HL-60/S4 (cell line): ENCODE measurements at regions not wholly inside any gene's neighbourhood (a gene's known extent, or its start where the extent isn't known, plus 50 kb on each side); places are given as distances from the start of the nearest gene placed in this dataset.
"Not testable (repeated sequence)": the region's sequence is repeated elsewhere in the genome, so short reads cannot be mapped to it uniquely, and the experiment has no call there.

ENCODE experiments used
- in situ Hi-C: fragments of 300-500 bp; cut with MboI; formaldehyde crosslinking; loops from 2 replicates; pipeline ENCODE4 v1.14.3; 2022; ENCODE audit warnings: low sequenced_read_pairs

GRCh38 chr15:88994286-88994685 is 81.1 kb upstream of the MFGE8 start:
- in situ Hi-C loops = no loop called here

- in situ Hi-C loops = no loop called here
These were observed 82.3 kb upstream of the MFGE8 start for GRCh38 chr15:88995449-88995848.

- in situ Hi-C loops = no loop called here
These were observed 84.4 kb upstream of the MFGE8 start for GRCh38 chr15:88997531-88997930.

DNA sequence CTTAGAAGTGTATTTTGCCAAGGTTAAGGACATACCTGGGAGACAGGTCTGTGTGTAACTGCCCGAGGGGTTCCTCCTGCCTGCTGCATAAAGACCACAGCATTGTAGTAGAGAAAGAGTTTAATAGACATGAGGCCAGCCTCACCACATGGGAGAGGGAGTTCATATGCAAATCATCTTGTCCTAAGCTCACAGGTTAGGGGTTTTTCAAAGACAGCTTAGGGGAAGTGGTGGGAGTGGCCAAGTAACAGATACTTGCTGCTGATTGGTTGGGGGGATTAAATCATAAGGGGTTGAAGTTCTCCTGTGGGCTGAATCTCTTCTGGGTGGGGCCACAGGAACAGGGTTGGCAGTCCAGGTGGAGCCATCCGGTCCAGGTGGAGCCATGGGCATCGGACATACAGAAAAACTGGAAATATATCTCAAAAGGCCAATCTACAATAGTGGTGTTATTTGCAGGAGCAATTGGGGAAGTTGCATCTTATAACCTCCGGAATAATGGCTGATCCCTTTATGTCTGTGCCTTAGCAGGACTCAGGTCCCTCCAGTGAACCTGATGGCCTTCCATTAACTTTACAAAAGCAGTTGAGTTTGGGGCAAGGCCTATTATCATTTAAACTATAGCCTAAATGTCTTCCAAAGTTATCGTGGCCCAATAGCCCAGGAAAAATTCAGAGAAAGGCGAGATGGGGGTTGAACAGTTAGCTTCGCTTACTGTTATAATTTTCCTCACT is 86.0 kb upstream of the MFGE8 start:
- in situ Hi-C loops = no loop called here

DNA sequence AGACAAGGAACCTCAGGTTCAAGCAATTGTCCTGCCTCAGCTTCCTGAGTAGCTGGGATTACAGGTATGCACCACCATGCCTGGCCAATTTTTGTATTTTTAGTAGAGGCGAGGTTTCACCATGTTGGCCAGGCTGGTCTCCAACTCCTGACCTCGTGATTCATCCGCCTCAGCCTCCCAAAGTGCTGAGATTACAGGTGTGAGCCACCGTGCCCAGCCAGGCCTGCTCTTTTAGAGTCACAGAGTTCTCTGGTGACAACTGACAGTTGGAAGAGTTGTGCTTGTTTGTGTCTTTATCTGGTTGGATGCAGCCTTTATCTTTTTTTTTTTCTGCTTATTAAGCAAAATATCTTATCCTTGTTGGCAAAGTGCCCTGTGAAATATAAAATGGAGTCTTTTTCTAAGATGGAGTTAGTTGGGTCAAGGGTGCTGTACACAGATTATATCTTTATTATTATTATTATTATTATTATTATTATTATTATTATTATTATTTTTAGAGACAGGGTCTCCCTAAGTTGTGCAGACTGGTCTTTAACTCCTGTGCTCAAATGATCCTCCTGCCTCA is 86.5 kb upstream of the ABHD2 start:
- in situ Hi-C loops = not testable (repeated sequence)

- in situ Hi-C loops = no loop called here
These were observed 85.9 kb upstream of the ABHD2 start for GRCh38 chr15:89002281-89002761.

GRCh38 chr15:89002830-89003229 is 85.4 kb upstream of the ABHD2 start:
- in situ Hi-C loops = no loop called here

DNA sequence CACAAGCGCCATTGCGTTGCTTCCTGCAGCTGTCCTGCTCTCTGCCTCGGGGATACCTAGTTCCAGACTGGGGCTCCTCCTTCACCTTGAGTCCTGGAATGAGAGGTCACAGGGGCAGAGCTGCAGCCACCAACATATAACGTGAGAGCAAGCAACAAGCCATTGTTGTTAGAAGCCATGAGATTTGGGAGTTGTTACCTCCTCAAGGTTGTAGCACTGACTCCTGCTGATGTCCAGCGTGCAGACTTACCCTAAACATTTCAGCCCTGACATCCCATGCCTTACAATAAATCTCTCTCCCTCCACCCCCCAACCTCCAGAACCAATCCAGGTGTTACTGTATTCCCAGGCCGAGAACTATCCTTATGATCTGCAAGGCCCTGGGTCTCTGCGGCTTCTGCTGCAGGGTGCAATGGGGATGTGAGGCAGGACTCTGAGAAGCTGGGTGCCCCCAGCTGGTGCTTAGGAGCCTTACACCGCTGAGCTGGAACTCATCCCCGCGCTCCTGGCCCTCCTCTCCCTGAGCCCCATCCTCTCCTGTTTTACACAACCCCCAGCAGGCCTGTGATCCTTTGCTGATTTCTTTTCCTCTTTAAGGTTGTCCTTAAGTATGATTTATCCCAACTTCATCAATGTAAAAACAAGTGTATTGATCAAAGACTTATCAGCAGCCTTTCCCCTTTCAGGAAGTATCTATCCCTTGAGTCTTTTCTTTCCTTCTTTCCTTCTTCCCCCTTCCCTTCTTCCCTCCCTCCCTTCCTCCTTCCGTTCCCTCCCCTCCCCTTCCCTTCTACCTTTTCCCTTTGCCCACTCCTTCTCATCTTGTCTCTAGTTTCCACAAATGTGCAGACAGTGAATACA is 84.2 kb upstream of the ABHD2 start:
- in situ Hi-C loops = no loop called here

- in situ Hi-C loops = no loop called here
These were observed 83.6 kb upstream of the ABHD2 start for GRCh38 chr15:89004726-89005030.

GRCh38 chr15:89007527-89007926 is 80.7 kb upstream of the ABHD2 start:
- in situ Hi-C loops = not testable (repeated sequence)

- in situ Hi-C loops = no loop called here
These were observed 80.3 kb upstream of the ABHD2 start for GRCh38 chr15:89007989-89008388.

DNA sequence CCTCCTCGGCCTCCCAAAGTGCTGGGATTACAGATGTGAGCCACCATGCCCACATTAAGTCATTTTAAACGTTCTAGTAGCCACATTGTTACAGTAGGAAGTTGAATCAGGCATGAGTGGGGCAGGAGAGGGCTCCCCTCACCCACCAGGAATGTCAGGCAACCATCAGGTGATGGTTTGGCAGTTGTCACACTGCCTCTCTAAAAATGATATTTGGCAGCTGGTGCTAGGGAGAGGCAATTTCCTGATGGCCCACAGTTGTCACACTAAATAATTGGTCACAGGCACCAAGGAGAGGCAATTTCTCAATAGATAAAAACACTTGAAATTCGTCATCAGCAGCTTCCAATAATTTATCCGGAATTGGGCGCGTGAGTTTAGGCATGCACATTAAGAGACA is 79.2 kb upstream of the ABHD2 start:
- in situ Hi-C loops = no loop called here

GRCh38 chr15:89015412-89016097 is 72.7 kb upstream of the ABHD2 start:
- in situ Hi-C loops = loop anchor here (10.0 kb wide), 1 partner anchor 111 kb away; no protein-coding TSS in a partner anchor

GRCh38 chr15:89016549-89017041 is 71.7 kb upstream of the ABHD2 start:
- in situ Hi-C loops = loop anchor here (10.0 kb wide), 1 partner anchor 112 kb away; no protein-coding TSS in a partner anchor

DNA sequence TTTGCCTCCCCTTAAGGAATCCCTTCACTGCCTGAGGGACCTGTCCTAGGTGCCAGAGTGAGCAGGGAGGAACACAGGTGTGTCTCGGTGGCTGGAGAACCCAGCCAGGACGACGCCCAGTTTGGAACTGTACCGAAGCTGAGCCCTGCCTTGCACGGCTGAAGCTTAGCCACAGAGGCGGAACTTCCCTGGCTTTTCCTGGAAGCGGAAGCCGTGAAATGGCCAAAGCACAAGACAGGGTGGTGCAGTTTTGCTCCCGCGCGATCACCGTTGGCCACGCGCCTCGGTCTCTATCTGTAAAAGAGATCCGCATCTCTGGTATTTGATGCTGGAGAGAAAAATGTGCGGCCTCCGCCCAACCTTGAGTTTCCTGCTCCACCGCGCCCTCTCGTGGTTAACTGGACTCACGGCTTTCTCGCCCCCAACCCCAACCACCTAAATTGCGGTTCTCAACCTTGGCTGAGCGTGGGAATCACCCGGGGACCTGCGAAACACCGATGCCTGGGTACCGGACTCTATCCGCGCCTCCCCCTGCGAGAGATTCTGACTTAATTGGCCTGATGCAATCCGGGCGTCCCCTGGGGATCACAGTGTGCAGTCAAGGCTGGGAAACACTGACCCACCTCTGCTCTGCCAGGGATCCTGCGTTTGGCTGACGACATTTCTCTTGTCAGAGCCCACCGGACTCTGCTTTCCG is 70.7 kb upstream of the ABHD2 start:
- in situ Hi-C loops = loop anchor here (10.0 kb wide), 1 partner anchor 113 kb away; no protein-coding TSS in a partner anchor

DNA sequence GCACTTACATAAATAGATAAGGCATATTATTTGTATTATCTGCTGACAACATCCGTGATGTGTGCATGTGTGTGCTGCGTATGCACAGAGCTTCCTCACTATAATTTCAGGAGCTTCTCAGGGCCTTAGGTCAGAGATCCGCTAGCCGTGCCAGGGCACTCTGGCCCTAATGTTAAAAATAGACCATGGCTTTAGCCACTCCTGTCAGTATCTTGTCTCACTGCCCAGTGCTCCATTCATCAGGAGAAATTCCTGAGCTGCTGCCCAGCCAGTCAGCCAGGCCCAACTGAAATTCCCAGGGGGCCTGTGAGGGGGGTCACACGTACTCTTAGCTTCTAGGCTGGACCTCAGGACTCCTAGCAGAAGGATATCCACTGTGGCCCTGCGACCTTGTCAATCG is 70.0 kb upstream of the ABHD2 start:
- in situ Hi-C loops = loop anchor here (10.0 kb wide), 1 partner anchor 113 kb away; no protein-coding TSS in a partner anchor

GRCh38 chr15:89019436-89019835 is 68.8 kb upstream of the ABHD2 start:
- in situ Hi-C loops = loop anchor here (10.0 kb wide), 1 partner anchor 115 kb away; no protein-coding TSS in a partner anchor

GRCh38 chr15:89021224-89021623 is 67.0 kb upstream of the ABHD2 start:
- in situ Hi-C loops = no loop called here

- in situ Hi-C loops = not testable (repeated sequence)
These were observed 66.4 kb upstream of the ABHD2 start for GRCh38 chr15:89021886-89022285.

DNA sequence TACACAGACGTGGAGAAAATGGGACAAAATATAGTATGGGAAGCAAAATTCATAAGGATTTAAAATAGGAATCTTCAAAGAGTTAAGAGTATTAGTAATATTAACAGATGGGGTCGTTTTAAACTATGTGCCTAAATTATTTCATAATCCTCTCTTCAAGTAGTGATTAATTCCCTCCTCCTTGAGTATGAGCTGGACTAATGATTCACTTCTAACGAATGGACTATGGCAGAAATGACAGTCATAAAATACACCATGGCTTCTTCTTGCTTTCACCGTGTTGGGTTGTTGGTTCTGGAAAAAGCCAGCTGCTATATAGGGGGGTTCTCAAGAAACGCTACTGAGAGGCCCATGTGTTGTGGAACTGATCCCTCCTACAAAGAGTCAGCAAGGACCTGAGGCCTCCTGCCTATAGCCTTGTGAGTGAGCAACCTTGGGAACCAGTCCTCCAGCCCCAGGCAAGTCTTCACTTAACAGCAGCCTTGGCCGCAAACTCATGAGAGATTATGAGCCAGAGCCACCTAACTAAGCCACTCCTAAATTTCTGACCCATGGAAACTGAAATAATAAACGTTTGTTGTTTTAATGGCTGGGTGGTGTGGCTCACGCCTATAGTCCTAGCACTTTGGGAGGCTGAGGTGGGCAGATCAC is 64.8 kb upstream of the ABHD2 start:
- in situ Hi-C loops = no loop called here
